ENCODE measurements at regions not wholly inside any gene's neighbourhood (a gene's known extent, or its start where the extent isn't known, plus 50 kb on each side); places are given as distances from the start of the nearest gene placed in this dataset.
"Not testable (repeated sequence)": the region's sequence is repeated elsewhere in the genome, so short reads cannot be mapped to it uniquely, and the experiment has no call there.

DNA sequence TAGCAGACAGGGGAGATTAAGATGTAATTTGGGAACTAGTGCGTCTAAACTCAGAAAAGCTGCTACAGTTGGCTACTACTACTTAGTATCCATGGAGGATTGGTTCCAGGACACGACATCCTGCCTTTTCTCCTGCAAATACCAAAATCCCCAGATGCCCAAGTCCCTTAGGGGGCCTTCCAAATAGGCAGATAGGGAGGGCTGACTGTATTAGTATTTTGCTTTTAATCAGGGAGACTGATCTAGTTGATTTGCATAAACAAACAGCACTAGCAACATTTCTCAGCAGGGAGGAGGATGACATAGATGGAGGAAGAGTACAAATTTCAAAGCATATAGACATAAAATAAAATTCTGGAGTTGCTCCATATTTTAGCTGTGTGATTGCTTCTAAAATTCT, 621.6 kb upstream of the GOT2 start:
- DNase-seq: no peak

DNA sequence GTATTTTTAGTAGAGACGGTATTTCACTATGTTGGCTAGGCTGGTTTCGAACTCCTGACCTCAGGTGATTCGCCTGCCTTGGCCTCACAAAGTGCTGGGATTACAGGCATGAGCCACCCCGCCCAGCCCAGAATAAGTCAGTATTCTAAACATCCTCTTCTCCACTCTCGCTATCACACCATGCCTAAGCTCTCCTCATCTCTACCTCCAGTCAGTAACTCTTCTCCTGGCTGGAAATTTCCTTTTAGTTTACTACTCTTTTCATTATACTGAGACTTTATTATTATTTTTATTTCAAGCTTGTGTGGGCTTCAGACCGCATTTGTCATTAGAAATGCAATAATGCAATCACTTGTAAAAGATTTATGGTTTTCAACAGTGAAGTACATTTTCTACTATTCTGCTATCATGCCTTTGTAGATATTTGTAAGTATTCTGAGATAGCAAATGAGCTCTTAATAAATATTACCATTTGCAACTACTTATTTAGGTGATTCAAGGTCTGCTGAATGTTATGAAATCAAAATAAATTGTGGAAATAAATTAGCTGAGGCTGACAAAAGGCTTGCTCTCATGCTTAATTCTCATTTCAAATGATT, 617.3 kb upstream of the GOT2 start:
- no peak for DNase-seq

DNA sequence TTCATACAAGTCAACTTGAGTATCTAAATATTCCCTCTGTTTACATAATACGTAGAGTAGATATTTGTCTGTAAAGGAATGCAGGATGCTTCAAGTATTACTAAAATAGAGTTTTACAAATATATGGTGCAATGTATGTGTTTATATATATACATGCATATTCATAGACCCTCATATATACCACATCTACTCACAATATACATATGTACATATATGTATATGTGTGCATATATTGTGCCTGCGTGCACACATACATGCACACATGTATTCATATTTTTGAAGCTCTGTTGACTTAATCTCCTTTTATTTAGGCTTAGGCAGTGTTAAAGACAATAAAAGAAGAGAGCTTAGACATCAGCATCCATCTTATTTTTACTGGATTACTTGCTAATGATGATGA, 616.6 kb upstream of the GOT2 start:
- DNase-seq: no peak

DNA sequence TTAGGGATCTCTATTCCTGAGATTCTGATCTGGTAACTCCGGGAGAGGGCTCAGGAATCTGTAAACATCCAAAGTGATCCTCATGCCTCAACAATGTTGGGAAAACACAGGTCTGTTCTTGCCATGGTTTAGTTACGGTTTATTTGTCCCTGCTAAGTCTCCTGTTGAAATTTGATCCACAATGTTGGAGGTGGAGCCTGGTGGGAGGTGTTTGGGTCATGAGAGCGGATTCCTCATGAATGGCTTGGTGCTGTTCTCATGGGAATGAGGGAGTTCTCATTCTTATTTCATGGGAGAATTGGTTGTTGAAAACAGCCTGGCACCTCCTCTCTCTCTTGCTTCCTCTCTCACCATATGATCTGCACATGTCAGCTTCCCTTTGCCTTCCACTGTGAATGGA, 608.6 kb upstream of the GOT2 start:
- DNase-seq: no peak

DNA sequence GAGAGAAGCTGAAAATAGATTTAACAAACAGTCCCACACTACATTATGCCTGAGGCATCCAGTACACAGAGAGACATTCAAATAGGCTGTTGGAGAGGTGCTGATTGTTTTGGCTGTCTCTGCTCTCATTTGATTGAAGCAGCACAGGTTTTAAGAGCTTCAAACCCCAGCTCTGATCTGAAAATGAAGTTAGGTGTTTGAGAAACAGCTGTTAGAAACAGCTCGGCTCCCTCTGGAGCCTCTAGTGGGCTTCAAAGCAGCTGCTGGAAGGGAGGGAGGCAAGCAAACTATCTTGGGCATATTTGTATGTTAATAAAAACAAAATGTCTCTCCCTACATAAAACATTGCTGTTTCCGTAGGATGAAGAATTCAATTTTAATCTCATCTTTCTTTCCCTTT, 607.3 kb upstream of the GOT2 start:
- no peak for DNase-seq

DNA sequence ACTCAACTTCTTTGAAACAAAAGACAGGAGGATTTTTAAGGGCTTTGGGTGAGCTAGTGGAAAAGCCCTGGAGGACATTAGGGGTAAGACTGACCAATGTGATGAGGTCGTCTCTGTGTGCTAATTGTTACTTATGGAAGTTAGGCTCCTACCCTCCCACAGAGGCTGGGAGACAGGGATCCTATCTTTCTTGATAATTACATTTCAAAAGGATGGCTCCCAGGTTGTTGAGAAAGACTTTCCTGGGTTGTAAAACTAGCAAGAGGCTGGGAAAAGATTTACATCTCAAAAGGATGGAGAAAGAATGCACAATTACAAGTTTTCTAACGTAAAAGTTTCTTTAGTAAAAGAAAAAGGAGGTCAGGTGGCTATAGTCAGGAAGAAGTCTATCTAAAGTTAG, 605.8 kb upstream of the GOT2 start:
- DNase-seq: no peak

DNA sequence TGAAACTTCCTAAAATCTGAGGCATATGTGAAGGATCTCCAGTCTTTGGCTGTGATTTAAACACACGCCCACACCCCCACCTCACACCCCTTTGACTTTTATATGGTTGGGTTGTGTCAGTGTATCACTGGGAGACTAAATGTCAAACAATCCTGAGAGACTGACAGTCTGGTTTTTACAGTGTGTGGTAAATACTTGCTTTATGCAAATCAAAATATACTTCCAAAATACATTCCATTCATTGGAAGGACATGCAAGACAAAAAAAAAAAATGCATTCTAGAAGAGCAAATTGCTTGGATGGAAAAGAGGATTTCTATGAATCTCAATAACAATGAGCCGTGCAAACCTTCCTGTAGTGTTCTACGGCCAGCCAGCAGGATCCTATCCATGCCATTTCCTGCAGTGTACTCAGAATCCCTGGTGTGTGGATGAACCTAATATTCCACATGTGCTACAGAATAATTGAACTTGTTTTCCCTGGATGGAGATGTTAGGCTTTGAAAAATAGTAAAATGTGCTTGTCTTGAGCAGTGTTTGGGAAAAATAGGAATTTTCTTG, 602.1 kb upstream of the GOT2 start:
- DNase-seq: no peak

DNA sequence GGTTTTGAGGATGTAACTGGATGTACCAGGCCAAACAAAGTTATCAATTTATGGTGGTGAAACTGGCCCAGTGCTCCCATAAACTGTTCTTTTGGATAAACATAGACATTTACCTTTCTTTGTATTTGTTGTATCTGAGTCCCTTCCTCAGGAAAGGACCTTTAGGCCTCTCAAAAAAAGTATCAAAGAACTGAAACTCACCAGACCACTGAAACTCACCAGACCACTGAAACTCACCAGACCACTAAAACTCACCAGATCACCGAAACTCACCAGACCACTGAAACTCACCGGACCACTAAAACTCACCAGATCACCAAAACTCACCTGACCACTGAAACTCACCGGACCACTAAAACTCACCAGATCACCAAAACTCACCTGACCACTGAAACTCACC, 597.6 kb upstream of the GOT2 start:
- DNase-seq: not testable (repeated sequence)

DNA sequence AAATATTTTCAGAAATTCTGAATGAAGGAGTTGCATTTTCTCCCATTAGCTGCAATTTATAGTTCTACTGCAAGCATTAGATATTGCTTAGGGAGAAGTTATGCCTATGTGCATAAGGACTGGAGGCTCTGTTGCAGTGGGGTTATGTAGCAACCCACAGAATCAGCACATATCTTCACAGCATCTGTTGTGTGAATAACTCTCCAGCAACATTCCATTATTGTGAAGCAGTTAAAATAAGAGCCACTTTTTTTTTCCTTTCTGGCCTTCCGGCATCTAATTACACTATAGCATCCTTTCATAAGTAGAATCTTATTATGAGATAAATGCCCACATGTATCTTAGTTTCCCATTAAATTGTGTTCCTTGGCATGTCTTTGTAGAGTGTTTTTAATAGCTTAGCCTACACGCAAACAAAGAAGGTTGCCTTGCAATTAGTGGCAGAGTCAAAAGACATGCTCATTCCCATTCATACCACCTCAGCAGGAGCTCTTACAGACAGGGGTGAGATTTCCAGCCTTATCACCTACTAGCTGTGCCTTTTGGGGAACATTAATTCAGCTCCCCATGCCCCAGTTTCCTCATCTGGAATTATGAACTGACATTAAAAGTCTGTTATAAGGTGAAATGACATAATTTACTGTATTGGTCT, 596.0 kb upstream of the GOT2 start:
- no peak for DNase-seq

DNA sequence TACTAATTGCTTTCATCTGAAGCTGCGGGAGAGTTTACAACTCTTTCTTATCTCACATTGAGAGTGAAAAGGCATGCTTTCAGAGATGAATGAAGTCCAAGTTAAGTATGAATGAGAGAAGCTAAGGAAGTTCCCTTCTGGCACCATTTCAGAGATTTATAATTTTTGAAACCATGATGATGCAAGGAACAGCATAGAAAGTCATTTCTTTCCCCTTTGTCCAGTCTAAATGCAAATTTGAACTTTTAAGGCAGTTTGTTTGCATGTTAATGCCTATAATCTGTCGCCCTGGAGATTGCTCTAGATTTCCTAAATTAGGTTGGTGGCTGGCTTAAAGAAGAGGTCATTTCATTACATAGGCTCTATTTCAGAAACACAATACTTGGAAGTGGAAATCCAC, 594.8 kb upstream of the GOT2 start:
- no peak for DNase-seq

DNA sequence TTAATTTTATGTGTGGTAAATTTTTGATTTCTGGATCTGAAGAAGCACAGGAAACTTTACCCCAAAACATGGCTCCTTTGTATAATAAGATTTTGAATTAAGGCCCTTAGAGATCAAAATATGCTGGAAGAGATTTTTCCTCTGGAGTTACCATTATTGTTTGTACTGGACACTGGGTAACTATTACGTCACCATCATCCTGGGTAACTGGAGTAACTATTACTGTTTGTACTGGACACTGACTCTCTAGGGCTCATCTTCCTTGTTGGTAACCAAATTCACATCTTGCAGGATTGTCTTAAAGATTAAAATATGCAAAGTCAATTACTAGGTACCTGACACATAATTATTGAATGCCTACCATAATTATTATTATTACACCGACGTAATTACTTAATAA, 593.8 kb upstream of the GOT2 start:
- DNase-seq: no peak

DNA sequence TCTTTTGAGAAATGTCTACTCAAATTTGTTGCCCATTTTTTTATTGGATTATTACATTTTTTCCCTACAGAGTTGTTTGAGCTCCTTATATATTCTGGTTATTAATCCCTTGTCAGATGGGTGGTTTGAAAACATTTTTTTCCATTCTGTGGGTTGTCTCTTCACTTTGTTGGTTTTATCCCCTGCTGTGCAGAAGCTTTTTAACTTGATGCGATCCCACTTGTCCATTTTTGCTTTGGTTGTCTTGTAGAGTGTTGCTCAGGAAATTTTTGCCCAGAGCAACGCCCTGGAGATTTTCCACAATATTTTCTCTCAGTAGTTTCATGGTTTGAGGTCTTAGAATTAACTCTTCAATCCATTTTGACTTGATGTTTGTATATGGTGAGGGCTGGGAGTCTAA, 592.8 kb upstream of the GOT2 start:
- no peak for DNase-seq

DNA sequence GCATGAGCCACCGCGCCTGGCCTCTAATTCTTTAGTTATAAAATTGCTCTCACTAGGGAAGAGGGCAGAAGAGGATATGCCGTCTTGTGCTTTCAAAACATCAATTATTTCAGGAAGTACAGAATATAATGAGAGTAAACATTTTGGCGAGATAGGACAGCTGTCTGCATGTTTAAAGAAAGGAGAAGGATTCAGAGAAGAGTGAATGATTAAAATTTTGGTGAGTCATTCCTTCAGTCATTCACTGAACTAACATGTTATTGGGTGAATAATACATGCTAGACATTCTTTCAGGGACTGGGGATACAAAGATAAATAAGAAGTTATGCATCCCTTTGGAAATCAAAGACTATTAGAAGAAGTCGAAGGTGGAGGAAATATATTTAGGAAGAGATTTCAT, 590.3 kb upstream of the GOT2 start:
- no peak for DNase-seq

DNA sequence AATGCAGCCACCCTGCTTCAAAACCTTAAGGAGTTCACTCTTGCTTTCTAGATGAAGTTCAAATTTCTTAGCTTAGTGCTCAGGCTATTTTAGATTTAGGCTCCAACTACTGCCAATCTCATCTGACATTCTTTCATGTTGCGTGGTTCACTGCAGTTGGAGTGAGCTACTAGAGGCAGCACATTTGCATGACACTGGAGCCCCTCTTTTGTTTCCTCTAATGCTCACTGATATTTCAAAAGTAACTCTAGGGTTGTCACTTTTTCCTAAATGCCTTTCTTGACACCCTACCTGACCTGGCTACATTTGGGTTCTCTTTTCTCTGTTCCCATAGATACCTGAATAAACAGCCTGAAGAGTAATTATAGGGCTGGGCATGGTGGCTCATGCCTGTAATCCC, 586.5 kb upstream of the GOT2 start:
- DNase-seq: no peak

DNA sequence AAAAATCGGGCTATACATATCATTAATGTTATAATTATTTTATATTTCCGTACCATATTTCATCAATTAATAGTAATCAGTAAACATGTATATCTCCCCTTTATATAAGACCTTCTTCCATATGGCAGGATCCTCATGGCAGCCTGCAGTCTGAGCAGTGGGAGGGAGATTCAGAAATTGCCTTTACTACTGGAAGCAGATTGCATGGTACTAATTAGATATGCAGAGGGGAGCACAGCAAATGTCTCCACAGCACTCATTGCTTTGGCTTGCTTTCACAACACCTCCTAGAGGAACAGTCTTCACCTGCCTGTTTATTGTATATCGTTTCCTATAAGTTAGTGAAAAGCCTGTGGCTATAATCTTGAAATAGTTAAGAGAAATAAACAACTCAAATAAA, 585.8 kb upstream of the GOT2 start:
- DNase-seq: no peak

DNA sequence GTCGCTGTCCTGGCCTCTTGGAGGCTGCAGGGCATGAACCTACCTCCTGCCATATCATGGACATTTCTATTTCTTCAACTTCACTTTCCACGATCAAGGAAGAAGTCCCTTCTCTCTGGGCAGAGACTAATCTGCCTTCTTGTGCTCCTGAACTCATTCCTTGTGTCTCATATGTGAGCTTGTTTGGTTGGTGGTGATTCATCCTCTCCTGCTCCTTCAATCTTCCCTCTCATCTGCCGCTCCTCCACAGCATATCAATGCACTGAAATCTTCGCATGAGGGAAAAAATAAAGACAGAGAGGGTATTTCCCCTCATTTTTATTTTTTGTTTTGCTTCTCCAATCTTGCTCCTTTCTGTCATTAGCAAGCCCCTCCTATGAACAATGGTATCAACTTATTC, 571.7 kb upstream of the GOT2 start:
- no peak for DNase-seq

DNA sequence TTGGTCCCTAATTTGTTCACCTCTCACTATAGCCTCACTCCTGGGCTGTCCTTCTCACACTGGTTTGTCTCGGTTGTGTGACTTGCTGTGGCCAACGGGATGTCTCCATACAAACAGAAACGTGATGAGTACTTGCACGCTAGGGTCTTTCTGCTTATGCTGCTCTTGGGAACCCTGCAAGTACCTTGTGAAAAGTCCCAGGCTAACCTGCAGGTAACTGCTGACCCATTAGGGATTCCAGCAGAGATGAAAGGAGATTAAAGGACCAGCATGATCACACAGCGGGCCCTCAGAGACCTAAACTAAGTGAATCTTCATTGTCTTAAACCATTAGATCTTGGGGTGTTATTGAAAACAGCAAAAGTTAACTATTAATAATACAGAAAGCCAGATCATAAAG, 562.8 kb upstream of the GOT2 start:
- no peak for DNase-seq

DNA sequence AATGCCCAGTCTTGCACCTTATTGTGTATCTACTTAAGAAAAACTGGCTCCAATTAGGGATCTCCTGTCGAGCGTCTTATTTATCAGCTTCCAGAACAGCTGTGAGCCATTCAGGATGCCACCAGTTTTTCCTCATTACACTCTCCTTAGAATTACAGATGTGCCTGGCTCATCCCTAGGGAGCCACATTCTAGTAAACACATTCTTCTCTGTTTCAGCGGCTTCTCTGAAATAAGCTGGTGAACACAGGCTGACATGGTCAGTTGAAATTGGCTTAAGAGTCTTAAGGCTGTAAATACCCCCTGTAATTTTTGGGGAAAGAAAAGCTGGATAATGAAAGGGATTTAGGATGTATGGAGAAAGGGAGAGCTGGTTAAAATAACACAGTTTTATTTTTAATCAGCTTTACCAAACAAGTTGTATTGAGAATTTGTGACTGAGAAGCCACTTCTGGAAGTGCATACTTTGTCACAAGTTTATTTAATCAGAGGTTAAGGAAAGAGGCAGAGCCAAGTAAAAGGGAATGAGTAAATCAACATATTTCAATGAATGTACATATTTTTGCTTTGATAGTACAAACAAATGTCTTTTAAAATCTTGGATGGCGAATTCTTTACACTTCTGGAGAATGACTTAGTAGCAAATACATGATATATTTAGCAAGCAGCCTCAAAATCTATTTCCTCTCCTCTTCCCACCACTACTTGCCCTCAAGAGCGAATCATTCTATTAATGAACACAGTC, 562.0 kb upstream of the GOT2 start:
- no peak for DNase-seq

DNA sequence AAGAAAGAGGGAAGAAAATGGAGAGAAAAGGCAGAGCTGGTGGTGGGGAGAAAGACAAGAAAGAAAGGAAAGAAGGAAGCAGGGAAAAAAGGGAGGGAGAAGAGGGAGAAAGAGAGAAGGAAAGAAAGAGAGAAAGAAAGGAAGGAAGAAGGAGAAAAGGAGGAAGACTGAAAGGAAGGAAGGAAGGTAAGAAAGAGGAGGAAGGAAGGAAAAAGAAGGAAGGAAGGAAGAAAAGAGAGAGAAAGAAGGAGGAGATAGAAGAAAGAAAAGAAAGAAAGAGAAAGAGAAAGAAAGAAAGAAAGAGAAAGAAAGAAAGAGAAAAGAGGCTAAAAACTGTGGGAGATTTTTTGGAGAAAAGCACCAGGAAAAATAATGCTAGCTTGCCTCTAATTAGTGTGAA, 561.4 kb upstream of the GOT2 start:
- DNase-seq: no peak

DNA sequence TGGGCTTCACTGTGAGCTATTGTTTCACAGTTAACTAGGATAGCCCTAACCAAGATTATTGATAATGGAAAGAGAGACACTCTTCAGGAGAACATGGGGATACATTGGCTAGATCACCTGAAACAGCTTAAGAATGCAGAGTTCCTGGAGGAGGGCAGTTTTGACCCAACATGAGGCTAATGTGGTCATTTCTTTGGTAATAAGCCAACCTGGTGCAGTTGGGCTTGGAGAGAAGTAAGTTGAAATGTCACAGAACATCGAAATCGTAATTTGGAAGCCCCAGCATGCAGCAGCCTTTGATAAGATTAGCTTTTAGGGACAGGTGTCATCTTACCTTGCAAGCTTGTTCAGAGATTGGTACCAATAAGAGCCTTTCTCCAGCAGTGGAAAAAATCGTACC, 556.6 kb upstream of the GOT2 start:
- DNase-seq: no peak

DNA sequence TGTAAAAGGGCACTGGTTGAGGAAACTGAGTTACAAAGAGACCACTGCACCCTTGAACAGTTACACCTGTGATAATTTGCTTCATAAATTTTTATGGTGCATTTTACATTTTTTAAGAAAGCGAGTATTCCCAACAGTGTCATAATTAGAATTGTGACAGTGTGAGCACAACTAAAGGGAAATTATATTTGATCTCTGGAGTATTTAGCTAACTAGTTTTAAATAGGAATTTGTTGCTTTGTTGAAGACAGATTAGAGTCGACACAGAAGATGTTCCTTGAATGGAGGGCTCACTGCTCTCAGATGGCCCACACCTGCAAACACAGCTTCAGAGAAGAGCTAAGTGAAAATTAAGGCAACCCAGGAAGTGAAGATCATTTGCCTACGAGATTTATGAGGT, 555.0 kb upstream of the GOT2 start:
- DNase-seq: no peak

DNA sequence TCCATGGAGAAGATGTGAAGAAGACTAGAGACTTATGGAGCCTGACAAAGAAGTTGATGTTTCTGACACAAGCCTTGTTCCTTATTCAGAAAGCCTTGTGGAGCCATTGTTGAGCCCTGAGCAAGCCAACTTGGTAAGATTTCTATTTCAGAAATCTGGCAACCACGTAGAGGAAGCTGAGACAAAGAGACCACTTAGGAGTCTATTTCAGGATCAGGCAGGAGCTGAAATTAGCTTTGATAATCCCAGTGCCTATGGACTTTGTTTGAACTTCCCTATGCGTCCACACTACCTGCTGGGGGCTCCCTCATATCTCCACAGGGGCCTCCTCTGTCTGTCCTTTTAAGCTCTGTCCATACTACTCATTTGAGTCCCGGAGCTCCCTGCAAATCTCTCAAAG, 540.0 kb upstream of the GOT2 start:
- DNase-seq: no peak

DNA sequence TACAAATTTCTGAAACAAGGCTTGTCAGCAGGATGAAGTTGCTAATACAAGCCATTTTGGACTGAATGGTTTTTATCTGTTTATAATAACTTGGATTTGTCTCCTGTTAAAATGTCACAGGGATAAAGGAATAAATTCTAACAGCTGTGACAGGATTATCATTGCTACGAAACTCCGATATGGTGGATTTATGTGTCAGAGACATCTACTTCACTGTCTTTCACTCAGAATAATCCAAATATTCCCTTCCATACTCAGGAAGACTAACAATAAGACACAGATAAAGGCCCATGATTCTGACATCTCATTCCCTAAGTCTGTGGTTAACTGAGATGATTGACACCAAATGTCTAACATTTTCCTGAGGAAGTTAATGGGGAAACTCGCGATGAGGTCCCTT, 529.8 kb upstream of the GOT2 start:
- no peak for DNase-seq

DNA sequence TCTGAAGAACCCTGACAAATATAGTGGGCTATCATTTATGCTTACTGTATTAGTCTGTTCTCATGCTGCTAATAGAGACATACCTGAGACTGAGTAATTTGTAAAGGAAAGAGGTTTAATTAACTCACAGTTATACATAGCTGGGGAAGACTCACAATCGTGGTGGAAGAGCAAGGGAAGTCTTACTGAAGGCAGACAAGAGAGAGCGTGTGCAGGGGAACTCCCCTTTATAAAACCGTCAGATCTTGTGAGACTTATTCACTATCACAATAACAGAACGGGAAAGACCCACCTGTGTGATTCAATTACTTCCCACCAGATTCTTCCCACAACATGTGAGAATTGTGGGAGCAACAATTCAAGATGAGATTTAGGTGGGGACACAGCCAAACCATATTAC, 526.8 kb upstream of the GOT2 start:
- no peak for DNase-seq

Data from T-helper 9 cell (primary cell).